ENCODE measurements at regions not wholly inside any gene's neighbourhood (a gene's known extent, or its start where the extent isn't known, plus 50 kb on each side); places are given as distances from the start of the nearest gene placed in this dataset.
"Not testable (repeated sequence)": the region's sequence is repeated elsewhere in the genome, so short reads cannot be mapped to it uniquely, and the experiment has no call there.

DNA sequence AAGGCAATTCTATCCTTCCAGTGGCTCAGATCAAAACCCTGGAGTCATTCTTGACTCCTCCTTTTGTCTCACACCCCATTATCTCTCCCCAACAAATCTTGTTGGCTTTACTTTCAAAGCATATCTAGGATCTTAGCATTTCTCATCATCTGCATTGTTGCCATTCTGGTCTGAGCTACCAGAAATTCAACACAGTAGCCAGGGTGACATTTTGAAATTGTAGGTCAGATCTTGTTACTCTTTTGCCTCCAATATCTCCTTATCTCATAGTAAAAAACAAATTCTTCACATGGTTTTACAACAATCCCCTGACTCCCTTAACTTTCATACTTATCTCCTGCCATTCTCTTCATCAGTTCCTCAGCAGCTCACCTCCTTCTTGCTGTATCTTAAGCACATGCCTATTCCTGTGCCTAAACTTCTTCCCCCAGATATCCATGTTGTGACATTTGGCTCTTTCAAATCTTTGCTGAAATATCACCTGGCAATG, 115.8 kb downstream of the KLF5 start:
- no peak for DNase-seq

DNA sequence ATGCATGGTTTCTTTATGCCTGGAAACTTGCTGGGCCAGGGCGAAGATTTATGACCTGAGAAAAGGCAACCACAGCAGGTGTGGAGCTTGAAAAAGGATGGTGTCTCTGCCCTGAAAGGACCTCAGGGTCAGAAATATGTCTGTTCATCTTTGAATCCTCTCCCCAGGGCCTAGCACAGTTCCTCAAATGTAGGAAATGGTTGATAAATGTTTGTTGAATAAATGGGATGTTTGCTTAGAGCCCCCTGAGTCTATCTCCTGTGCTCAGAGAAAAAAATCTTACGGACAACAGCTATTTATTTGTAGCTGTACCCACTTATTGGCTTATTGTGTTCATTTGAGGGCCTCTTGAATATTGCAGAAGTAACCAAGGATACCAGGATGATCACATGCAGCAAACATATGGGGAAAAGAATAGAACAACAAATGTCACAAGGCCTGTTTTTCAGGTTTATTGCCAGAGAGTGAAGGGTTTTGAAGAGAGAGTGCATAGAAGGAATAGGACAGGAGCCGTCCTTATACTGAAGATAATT, 114.5 kb downstream of the KLF5 start:
- no peak for DNase-seq

DNA sequence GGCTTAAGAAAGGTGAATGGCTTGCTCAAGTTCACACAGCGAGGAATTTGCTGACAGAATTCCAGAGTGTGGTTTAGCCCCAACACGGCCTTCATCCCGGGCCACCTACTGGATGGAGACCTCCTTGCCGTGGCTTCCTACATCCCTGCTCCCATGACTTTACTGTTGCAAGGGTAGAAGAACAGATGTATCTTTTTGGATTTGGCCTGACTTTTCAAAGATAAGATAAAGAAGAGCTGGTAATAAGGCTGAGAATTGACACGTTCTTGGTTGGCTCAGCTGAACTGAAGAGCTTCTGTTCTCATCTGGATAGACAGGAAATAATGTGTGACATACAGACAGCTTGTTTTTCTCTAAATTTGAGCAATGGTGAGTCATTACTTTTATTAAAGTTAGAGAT, 113.1 kb downstream of the KLF5 start:
- DNase-seq = no peak

DNA sequence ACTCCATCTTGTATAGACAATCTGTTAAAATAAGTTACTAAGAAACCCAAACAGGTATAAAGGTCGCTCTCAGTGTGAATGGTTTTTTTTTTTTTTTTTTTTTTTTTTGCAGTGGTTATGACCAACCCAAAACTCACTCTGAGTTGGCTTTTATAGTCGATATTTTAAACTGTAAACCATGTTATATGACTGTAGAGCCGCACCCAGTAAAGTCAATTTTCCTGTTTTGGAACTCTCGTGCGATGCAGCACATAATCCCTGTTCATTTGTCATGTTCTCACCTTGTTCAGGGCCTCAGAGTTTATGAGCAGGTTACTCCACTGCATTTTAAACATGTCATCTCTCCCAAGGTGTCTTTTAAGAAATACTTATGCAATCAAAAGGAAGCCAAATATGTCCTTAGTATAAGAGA, 112.5 kb downstream of the KLF5 start:
- DNase-seq = no peak

DNA sequence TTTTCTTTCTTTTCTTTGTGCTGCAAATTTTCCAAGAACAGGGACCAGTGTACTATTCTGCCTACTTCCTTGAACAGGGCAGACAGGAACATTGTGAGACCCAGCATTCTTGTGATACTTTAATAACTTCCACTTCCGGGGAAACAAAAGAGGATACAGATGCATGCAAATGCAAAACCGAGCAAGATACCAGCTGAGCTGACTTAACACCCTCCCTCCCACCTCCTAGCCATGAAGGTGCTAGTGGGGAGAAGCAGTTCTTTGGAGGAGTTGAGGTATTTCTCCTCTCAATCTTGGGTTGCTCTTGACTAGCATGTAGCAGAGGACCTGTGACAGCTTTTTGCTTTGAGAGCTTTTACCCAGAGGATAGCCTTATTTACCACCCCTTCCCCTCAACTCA, 111.2 kb downstream of the KLF5 start:
- DNase-seq = no peak

DNA sequence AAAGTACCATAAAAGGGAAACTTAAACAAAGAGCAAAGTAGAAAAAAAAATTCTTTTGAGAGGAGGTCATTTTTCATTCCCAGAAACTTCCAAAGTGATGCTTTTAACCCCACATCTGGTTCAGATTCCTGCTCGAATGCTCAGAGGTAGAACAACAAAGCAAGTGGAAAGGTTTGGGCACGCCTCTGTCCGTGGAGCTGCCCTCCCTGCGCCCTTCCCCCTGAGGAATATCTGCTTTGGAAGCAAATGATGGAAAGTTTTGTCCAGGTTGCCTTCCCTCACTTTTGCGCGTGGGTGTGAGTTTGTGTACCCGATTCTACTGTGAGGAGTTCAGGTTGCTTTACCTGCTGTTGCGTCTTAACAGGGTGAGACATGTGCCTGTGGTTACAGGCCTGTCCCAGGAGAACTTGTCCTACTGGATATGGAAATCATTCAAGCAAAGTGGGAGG, 110.2 kb downstream of the KLF5 start:
- no peak for DNase-seq

DNA sequence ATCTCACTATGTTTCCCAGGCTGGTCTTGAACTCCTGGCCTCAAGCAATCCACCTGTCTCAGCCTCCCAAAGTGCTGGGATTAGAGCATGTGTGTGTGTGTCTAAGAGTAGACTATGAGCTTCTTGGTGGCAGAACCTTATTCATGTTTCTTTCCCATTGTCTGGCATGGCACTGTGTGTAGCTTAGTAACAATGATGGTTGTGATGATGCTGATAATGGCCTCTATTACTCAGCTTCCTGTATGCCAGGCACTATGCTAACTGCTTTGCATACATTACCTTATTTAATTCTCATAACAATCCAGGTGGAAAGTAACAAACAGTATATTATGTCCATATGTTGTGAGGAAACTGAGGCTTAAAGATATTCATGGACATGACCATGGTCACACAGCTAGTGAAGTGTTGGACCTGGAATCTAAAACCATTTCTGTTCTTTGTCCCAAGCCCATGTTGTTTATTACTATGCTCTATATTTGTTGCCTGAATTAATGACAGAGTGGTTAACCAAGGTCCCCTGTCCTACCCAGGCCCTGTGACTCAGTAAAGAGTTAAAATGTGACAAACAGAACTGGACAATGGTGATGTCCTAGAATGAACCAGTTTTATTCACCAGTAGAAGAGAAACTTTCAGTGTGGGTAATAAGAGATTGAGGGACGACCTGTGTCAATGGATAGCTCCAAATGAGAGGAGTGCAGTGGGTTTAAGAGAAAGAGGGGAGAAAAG, 109.6 kb downstream of the KLF5 start:
- no peak for DNase-seq

DNA sequence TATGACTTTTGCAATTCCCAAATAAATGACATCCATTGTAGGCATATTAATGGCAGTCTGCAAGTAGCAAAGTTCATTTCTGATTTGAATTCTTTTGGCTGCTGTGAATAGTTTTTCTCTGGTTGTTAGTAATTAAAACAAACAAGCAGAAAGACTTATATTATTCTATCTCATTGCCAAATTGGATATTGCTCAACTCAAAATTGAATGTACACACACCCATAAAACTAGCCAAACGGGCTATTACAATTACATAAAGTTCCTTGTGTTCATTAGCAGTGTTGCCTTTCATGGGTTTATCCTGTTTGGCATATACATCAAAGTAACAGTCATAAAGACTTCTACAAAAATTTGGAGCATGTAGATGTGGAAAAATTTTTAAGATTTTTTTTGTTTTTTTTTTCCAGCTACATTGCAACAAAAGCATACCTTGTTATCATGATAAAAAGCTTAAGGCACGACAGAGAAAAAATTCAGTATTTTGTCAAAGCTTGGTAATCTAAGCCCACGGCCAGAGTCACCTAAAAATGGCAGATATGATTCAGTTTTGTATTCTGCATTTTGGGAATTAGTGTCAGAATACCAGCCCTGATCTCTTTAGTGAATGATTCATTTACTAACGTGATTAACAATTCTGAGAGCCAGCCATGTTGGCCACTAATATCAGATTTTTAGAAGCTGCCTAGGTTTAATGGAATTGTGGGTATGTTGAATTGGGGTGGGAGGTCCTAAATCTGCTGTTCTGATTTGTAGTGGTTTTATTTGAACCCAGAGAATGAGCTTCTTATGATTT, 108.4 kb downstream of the KLF5 start:
- no peak for DNase-seq

DNA sequence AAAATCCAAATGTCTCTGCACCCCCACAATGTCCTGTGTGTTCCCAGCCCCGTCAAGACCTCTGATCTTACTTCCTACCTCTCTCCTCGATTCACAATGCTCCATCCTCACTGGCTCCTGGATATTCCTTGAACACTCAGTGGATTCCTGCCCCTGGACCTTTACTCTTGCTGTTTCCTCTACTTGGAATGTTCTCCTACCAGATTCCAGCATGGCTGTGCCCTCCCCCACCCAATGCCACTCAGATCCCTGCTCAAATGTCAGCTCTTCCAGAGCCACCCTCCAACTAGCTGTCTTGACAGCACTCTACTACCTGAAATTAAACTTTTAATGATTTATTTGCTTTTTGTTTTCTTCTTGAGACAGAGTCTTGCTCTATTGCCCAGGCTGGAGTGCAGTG, 107.4 kb downstream of the KLF5 start:
- no peak for DNase-seq

DNA sequence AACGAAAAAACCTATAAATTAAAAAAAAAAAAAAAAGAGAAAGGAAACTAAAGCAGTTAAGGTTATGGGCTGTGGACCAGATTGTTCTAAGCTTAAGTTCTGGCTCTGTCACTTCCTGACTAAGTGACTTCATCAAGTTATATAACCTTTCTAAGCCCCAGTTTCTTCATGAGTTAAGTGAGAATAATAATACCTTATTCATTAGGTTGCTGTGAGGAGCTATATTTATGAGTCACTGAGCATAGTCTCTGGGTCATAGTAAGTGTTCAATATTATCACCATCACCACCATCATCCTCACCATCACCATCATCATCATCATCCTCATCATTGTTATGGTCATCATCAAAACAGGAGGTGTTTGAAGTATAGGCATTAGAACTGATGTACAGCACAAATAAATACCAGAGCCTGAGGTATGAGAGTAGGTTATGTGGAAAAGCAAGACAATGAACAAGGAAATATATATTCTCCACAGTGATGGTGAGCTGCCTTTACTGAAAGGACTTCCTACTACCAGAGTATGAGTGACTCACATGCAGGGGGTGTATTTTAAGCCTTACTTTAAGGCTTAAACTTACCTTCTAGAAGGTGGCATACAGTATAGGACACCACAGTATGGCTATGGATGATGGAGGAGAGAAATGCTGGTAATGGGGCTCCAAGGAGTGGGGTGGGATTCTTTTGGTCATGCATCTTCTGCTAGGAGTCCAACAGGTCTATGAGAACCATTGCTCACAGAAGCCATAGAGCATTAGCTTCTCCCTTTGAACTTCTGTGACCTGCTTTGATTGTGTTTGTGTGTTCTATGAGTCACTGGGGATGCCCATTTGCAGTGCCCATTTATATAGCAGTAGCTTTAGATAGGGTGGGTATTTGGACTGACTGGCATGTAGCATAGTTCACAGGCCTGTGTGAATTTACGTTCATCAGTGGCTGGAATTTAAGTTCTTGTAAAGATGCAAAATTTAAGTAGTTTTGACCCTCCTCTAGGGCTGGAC, 104.4 kb downstream of the KLF5 start:
- DNase-seq = no peak

DNA sequence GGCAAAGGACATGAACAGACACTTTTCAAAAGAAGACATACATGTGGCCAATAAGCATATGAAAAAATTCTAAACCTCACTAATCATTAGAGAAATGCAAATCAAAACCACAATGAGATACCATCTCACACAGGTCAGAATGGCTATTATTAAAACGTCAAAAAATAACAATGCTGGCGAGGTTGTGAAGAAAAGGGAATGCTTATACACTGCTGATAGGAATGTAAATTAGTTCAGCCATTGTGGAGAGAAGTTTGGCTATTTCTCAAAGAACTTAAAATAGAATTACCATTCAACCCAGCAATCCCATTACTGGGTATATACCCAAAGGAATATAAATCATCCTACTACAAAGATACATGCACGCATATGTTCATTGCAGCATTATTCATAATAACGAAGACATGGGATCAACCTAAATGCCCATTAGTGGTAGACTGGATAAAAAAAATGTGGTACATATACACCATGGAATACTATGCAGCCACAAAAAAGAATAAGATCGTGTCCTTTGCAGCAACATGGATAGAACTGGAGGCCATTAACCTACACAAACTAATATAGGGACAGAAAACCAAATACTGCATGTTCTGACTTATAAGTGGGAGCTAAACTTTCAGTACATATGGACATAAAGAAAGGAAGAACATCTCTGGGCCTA, 101.7 kb downstream of the KLF5 start:
- DNase-seq = not testable (repeated sequence)

DNA sequence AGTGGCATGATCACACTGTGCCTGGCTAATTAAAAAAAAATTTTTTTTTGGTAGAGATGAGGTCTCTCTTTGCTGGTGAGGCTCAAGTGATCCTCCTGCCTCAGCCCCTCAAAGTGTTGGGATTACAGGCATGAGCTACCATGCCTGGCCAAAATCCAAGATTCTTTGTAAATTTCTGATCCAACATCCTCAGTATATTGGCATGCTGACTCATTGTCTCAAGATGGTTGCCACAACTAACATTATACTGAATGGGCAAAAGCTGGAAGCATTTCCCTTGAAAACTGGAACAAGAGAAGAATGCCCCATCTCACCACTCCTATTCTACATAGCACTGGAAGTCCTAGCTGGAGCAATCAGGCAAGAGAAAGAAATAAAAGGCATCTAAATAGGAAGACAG, 100.0 kb downstream of the KLF5 start:
- DNase-seq = no peak

DNA sequence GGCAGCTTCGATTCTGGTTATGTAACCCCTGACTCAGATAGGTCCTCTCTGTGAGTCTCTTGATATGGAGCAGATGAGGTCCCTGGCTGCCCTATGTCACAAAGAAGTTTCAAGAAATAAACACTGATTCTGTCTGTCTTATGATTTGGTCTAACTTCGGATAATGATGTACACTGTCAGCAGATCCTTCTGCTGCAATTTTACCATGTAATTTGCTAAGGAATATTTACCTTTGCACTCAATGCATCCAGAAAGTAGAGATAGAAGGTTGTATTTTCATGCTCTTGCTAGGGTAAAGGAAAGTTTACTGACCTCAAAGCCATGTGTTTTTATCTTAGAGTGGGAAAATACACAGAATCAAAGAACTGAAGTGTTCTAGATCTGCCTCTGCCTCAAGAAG, 98.2 kb downstream of the KLF5 start:
- DNase-seq = no peak

DNA sequence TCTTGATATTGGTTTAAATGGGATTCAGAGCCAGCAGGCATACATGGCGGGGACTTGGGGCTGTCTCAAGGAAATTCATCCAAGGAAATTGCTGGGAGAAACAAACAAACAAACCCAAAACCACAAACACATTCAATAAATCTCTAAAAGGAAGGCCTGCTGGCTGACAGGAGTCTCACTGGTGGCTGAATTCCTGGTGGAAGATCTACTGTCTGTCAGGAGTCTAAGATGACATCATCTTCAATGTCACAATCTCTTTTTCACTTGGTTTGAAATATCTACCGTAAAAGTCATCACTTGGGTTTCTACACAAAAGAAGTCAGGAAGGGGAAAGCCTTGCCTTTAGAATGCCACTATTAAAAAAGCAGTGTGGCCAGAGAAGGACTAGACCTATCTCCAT, 87.9 kb downstream of the KLF5 start:
- no peak for DNase-seq

DNA sequence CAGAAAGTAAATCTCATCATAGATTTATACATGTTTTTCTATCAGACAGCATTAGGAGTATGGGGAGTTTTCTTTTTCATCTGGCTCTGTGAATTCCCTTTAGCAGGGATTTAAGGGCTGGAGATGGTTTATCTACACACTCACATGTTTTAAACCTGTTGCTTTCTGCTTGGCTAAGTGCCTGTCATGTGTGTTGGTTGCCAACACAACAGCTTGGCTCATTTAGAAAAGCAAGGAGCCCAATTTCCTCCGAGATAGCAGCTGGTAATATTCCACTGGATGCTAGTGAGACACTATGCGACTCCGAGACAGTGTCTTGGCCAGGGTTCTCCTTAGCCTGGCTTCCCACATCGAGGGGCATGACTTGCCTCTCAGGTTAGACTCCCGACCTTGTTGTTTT, 83.3 kb downstream of the KLF5 start:
- no peak for DNase-seq

DNA sequence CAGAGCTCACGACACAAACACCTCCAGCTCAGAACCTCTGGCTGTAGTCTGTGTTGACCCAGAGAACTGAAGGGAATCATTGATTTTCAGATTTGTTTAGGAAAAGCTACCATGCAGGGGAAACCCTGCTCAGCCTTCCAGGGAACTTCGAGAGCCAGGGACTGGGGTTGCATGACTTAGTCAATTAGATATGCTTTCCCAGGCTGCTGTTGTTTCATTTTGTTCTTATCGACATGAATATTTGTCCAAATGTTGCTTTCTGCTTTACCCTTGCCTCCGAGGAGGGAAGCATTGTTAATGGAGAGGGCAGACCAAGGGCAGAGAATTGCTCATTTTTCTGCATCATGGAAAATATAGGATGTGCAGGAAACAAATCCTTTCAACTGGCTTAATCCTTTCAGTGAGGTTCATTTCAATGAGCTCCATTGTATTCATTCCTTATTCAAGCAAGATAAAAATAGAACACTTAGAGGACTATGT, 82.5 kb downstream of the KLF5 start:
- DNase-seq = no peak

DNA sequence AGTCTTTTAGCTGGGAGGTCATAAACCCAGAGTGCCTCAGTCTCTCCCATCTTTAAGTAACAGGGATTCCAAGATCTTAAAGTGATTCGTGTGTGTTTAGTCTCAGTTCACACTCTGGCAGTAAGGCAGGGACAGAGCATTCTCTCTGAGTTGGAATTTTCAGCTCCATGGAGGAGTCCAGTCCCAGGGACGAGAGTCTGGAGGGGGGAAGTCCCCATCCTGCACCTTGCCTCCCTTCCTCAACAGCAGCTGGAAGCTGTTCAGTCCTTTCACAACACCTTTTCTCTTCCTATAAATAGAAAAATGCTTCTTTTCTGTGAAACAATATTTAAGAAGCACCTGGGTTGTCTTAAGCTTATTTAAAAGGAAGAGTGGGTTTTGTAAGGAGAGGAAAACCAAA, 82.0 kb downstream of the KLF5 start:
- no peak for DNase-seq

DNA sequence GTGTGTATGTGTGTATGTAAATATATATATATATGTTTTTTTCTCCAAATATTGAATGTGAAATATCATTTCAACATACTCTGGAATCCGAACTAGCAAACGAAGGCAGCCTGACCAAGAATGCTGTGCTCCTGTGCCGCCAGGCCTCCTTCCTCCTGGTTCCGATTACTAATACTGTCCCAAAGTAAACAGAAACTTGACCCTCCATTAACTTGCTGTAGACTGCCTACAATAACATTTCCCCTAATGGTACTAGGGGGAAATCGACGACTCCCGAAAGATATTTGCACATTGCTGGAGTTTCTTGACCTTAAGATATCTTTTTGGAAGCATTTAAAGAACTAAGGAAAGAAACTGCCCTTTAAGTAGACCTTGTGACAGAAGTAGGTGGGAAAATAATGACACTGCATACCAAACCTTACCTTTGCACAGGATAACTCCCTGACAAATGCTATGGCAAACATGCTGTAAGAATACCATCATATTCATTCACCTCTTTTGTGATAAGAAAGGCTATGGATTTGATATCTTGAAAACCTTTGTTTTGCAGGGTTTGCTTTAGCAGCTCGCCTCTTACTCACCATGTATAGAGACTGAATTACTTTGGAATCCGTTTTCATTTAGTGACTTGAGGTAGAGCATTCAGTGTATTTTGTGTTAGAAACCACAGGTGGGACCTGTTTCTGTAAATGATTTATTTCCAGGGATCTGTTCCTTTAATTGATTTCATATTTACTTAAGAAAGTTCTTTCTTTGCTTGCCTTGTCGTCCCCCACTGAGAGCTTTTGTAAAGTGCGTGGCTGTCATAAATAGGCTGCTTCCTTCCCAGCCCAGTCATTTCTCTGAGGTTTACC, 80.1 kb downstream of the KLF5 start:
- no peak for DNase-seq

DNA sequence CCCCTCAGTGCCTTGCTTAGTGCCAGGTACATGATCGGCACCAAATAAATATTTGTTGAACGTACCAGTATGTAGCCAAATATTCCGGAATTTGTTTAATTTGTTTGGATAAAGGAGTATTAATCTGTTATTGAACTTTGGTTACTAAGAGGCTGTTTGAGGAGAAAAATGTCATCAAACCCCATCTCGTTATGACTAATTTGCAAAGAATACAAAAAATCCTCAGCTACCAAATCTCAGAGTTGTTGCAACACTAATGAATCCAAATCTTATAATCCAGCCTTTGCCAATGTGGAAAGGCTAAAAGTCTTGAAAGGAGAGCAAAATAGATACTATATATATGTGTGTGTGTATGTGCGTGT, 79.5 kb downstream of the KLF5 start:
- DNase-seq = no peak

DNA sequence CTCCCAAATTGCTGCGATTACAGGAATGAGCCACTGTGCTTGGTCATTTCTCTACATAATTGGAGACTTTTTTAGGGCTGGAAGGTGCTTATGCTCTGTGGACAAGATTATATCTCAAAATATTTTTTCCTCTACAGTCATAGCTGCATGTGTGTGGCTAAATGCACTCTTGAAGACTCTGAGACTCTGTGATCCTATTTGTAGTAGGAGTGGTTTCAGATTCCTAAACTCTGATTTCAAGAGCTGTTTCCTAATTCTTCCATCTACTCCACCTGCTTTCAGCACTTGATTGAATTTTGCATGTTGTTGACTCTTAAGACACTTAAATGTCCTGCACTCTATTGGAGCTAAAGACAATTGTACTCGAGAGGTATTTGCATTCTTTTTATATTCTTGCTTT, 78.0 kb downstream of the KLF5 start:
- DNase-seq = no peak

DNA sequence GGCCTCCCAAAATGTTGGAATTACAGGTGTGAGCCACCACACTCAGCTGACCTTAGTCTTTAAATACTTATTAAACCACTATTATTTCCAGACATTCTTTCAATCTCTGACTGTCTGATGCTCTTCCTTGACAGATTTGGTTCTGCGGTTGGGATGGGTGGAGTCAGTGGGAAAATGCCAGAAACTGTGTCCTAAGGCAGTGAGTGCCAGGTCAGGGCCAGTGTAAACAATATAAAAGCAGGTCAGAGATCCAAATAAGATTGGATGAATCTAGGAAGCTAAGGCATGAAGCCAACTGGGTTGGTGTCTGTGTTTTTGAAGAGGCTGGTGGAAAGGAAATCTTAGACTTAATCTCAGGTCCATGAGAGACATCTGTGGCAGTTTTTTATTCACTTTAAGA, 74.7 kb downstream of the KLF5 start:
- DNase-seq = no peak
